Stimulated activated CD8-positive, alpha-beta memory T cell treated with anti-CD3 and anti-CD28 coated beads, Interleukin-7, amount 100 ng/mL, for 4 hours (primary cell): ENCODE measurements at regions not wholly inside any gene's neighbourhood (a gene's known extent, or its start where the extent isn't known, plus 50 kb on each side); places are given as distances from the start of the nearest gene placed in this dataset.
"Not testable (repeated sequence)": the region's sequence is repeated elsewhere in the genome, so short reads cannot be mapped to it uniquely, and the experiment has no call there.

Source experiments
- DNase-seq, 2 donors: peaks; one replicate each; pipeline ENCODE4 v3.0.0-alpha.2; 2020; ENCODE audit warnings: low read depth in 2 of 2

DNA sequence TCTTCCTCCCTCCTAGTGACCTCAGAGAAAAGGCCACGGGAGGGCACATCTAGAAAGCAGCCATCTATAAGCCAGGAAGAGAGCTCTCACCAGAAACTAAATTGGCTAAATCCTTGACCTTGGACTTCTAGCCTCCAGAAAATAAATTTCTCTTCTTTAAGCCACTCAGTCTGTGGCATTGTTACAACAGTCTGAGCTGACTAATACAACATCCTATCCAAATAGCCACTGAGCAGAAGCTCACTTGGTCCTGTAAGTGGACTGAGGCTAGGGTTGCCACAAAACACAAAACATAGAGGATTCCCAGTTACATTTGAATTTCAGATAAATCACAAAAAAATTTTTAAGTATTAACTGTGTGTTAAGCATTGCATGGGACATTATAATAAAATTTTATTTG, 383.4 kb downstream of the MLLT3 start:
- DNase-seq, result no peak

GRCh38 chr9:20237686-20238085, 384.6 kb downstream of the MLLT3 start:
- no peak for DNase-seq

GRCh38 chr9:20236676-20237075, 385.6 kb downstream of the MLLT3 start:
- no peak for DNase-seq

- DNase-seq, result not testable (repeated sequence)
Observed at GRCh38 chr9:20235206-20235605, 387.1 kb downstream of the MLLT3 start.

GRCh38 chr9:20228096-20228495, 394.2 kb downstream of the MLLT3 start:
- no peak for DNase-seq

- no peak for DNase-seq
Observed at GRCh38 chr9:20227166-20227874, 395.0 kb downstream of the MLLT3 start.

DNA sequence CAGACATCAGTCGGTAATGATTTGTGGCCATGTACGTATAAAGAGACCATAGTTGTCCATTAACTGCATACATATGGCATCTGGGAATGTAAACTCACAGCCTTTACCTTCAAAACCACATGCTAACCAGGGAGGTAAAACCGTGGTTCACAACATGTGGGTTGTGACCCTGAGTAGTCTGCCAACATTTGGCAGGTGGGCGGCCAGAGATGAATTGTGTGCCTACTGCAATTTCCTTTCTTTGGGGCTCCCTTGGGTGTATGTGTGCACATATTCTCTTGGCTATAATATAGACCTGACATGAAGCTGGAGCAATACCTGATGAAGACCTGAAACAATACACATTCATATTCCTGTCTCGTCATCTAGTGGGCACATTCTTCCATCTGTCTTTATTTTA, 396.0 kb downstream of the MLLT3 start:
- no peak for DNase-seq

DNA sequence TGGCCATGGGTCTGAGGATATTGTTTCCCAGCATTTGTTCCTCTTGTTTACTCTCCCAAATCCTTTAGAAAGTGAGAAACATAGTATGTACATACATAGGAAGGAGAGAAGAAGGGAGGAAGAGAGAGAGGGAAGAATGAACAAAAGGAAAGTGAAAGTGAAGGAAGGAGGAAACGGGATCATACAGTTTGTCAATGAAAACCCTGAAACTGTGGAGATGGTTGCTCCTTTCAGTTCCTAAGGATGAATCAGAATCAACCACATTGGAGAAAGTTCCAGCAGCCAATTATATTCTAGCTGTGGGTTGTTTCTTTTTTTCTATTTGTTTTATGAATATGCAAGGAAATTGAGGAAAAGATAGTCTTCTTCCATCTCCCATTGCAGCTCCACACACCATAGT, 396.5 kb downstream of the MLLT3 start:
- DNase-seq, result no peak

GRCh38 chr9:20224756-20225155, 397.5 kb downstream of the MLLT3 start:
- no peak for DNase-seq

- DNase-seq, result no peak
Observed at GRCh38 chr9:20220286-20220685, 402.0 kb downstream of the MLLT3 start.

GRCh38 chr9:20219437-20219836, 402.9 kb downstream of the MLLT3 start:
- no peak for DNase-seq

GRCh38 chr9:20217596-20217995, 404.7 kb downstream of the MLLT3 start:
- no peak for DNase-seq

DNA sequence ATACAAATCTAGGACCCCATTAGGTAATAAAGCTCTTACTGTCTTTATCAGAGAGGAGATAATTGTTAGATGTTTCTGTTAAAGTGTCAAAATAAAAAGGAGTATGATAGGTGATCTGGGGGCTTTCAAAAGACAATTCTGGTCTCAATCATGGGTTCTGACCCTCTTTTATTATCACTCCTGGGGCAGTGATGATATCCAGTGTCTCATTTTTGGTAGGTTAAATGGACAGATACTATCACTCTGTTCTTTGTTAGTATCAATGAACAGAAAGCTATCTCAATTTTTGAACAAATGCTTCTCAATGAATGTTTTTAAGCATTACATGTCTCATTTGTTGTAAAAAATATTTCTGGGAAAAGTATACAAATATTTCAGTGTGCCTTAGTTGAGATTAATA, 405.9 kb downstream of the MLLT3 start:
- DNase-seq, result no peak

DNA sequence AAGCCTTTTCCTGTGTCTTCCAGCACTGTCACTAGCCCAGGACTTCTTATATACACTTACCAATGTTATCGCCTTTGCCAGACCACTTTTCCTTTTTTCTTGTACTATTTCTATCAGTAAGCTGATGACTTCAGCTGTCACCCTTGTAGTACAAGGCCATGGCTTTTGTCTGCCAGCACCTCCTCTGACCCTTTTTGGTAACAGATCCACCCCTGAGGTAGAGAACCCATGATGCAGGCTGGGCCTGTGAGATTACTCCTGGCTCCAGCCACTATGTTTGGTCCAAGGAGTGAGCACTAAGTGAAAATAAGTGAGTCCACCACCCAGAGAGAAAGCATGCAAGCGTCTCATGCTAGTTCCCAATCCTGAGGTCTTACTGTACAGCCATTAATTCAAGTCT, 406.7 kb downstream of the MLLT3 start:
- no peak for DNase-seq

GRCh38 chr9:20212806-20213205, 409.5 kb downstream of the MLLT3 start:
- no peak for DNase-seq

DNA sequence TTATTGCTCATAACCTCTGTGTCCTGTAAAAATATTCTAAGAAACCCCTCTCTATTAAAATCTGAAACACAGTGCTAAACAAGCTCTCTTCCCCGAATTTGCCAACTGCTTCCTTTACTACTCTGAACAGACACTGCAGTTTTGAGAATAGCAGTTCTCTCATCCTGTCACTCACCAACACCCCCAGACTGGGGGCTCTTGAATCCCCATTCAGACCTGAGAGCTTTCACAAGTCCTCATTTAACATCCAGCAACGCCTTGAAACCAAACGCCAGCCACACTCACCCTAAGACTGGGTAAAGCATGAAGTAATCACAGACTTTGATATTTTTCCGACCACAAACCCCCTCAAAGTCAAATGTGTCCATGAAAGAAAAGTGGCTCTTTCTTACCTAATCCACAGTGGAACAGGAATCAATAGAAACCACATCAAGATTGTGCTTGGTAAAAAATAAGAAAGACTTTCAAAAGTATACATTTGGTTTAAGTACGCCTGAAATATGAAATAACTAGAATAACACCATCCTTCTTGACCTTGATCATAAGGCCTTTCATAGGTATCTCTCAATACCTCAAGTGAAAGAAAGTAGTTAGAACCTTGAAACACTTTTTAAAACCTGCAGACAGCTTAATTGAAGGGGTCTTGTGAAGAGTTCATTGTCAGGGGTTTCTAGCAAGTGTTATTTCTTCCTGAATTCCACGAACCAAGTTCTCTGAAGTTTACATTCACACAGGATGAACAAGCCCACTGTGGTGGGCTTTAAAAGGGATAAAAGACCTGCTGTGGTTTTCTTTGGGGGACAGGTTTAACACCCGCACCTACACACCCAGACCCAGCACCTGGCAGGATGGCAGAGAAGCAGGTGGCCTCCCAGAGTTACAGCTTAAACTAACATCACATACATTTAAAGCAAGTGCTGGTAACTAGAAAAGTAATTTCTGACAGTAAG, 412.6 kb downstream of the MLLT3 start:
- DNase-seq, result peak; percentile 43 to 58

- DNase-seq, result no peak
Observed at GRCh38 chr9:20208961-20209371, 413.3 kb downstream of the MLLT3 start.

GRCh38 chr9:20208226-20208625, 414.1 kb downstream of the MLLT3 start:
- DNase-seq, result no peak

DNA sequence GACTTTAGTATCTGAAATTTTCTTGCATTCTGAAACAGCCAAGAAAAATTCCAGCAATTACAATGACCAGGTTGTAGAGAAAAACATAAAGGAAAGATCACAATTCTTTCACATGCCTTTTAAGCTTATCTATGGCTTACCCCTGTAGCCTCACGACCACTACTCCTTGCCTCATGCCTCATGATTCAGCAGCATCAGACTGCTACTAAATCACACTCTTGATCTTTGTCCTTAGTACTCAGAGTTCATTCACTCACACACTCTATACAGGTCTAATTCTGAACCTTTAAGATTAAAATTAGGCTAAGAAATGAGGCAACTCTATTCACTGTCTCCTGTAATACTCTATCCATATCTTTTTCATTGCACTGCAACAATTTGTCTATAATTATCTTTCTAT, 415.1 kb downstream of the MLLT3 start:
- DNase-seq, result no peak

DNA sequence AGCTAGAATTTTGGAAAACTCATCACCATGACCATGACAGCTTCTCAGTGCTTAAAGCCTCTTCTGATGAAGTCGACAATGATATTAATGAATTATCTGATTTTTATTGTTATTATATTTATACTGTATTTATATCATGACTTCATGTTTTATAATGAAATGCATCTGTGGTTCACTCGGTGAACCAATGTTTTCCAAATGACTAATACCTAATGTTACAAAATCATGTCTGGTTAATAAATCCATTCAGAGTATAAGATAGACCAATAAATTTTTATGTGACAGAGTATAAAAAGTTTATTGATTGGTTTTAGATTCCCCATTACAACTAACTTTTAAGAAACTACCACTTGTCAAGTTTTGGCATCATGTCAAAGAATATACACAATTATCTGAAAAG, 416.5 kb downstream of the MLLT3 start:
- no peak for DNase-seq

GRCh38 chr9:20200991-20201431, 412.2 kb upstream of the SLC24A2 start:
- DNase-seq, result no peak

DNA sequence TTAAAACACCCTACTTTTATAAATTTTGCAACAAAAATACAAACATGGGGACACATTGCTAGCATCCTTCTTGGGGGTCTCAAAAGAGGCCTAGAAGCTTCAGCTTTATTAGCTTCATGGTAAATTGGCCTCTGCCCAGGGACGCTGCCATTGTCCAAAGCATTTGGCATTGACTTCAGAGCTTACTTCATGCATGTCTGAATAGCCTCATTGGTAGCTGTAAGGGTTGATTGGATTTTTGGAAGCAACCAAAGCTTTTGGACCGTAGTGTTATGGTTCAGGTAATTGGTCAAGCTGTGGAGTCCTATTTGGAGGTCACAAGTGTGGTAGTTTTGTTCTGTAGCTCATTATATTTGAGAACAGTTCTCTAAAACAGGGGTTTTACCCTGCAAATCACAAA, 411.7 kb upstream of the SLC24A2 start:
- DNase-seq, result no peak

DNA sequence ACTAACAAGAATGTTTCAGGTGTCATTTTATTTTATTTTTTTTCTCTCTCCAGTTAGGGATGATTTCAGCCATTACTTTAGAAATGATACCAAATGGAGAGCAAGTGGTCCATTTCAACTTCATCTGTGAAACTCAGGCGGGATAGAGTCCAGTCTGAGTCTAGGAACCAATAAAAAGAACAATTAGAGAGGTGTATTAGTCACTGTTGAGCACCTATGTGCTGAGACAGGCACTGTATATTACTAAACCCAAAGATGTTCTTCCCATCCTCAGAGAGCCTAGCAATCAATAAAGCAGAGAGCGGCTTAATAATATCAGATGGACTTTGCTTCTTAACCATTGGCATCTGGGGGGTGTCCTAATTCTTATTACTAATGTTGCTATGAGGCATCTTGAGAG, 410.3 kb upstream of the SLC24A2 start:
- no peak for DNase-seq
